HG03521 (cell line): ENCODE measurements at regions not wholly inside any gene's neighbourhood (a gene's known extent, or its start where the extent isn't known, plus 50 kb on each side); places are given as distances from the start of the nearest gene placed in this dataset.
"Not testable (repeated sequence)": the region's sequence is repeated elsewhere in the genome, so short reads cannot be mapped to it uniquely, and the experiment has no call there.

ENCODE experiments used
- ATAC-seq: cut with Tn5 transposase; IDR thresholded peaks from one replicate; pipeline ENCODE4 v1.9.1; 2021; ENCODE audit warnings: mild to moderate bottlenecking, moderate library complexity; ENCODE audit not compliant: unreplicated experiment

- no peak for ATAC-seq
Observed at GRCh38 chr5:89584339-89584956, 701.5 kb upstream of the MEF2C start.

- ATAC-seq = no peak
Observed at GRCh38 chr5:89583534-89583933, 700.5 kb upstream of the MEF2C start.

- ATAC-seq = no peak
Observed at GRCh38 chr5:89582768-89583339, 699.9 kb upstream of the MEF2C start.

DNA sequence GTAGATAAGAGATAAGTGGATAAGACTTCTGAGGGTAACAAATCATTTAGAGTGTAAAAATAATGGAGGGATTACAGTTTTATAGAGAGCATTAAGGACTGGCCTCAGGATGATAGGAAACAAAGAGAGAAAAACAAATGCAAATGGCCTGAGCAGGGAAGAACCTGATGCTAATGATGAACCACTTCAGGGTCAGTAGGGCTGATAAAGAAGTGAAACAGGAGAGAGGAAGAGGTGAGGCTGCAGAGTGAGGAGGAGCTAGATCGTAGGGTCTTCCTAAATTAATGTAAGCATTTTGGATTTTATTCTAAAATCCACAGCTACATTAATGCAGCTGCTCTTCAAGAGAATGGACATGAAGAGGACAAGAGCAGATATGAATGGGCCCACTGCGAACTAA is 698.0 kb upstream of the MEF2C start:
- ATAC-seq = no peak

- no peak for ATAC-seq
Observed at GRCh38 chr5:89575319-89575718, 692.3 kb upstream of the MEF2C start.

DNA sequence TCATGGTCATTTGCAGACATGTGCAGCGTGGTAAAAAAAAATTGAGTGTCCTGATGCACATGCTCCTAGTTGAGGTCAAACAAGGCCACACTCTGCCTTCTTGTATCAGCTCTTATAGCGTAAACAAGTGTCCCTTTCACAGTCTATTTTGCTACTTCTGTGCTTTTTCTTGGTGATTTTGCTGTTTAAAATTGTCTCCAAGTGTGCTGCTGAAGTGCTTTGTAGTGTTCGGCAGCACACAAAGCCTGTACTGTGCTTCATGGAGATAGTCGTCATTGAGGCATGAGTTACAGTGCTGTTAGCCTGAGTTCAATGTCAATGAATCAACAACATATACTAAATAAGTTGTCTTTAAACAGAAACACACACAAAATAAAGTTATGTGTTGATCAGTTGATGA is 690.4 kb upstream of the MEF2C start:
- ATAC-seq = no peak

DNA sequence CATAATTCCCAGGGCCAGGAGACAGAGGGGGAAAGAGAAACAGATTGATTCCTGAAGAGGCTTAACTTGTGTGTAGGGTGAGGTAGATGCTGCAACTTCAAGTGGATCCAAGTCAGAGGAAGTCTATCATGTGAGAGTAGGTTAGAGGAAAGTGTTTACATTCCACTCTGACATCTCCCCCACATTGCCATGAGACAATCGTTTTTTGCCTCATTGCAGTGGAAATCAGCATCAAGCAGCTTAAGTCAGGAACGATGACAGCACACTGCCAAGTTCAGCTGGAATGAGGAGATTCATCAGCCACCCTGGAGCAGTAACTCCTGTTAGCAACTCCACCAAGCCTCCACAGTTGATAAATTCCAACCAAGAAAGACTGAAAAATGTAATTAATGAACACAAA is 689.7 kb upstream of the MEF2C start:
- no peak for ATAC-seq

GRCh38 chr5:89570557-89570956 is 687.6 kb upstream of the MEF2C start:
- no peak for ATAC-seq

- no peak for ATAC-seq
Observed at GRCh38 chr5:89566340-89566739, 683.4 kb upstream of the MEF2C start.

- no peak for ATAC-seq
Observed at GRCh38 chr5:89560696-89561095, 677.7 kb upstream of the MEF2C start.

- ATAC-seq = no peak
Observed at GRCh38 chr5:89556215-89556913, 673.4 kb upstream of the MEF2C start.

- no peak for ATAC-seq
Observed at GRCh38 chr5:89546657-89547056, 663.7 kb upstream of the MEF2C start.

GRCh38 chr5:89545626-89546025 is 662.6 kb upstream of the MEF2C start:
- no peak for ATAC-seq

DNA sequence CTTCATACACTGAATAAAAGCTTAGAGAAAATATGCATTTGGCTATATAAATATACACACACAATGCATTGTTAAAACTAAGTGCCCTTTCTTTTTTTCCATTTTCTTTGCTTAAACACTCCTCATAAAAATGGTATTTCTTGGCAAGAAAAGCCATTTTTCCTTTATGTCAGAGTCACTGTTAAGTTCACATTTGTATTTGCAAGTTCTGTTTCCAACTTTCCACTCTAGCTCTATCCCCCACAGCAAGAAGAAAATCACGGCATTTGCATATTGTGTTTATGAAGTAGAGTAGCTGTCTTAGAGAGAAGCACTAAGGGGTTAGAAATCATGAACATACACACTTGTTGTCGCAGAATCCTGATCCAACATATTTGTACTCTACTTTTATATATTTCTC is 662.1 kb upstream of the MEF2C start:
- no peak for ATAC-seq

DNA sequence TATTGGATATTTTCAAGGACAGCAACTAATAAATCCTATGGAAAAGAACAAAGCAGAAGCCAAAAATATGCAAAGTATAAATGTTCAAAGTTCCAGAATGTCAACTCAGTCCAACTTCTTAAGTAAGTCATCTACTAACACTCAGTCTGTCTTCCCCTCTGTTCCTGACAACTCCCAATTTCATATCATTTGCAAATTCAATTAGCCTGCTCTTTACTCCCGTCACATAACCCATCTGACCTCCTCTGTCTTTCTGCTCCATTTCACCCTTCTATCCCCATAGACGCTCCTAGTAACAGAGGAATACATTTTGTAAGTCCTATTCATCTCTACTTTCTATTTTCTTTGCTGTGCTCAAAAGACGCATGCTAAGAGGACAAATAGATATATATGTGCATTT is 659.8 kb upstream of the MEF2C start:
- ATAC-seq = no peak

GRCh38 chr5:89537800-89538199 is 654.8 kb upstream of the MEF2C start:
- ATAC-seq = no peak

- ATAC-seq = no peak
Observed at GRCh38 chr5:89536020-89536419, 653.0 kb upstream of the MEF2C start.

DNA sequence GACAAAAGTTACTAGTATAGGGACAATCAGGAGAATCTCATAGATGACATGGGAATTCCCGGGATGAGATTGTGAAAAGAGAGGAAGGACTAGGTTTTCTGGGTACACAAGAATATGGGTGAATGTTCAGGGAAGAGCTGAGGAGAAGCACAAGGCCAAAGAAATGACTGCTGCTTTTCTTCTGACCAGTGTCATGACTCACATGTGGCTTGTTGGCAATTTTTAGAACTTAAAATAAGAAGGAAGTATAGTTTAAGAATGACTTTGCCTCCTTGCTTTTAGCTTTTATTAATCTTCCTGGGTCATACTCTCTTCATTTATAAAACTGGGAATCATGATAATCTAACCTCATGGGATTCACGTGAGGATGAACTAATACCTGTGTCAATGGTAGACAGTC is 652.4 kb upstream of the MEF2C start:
- ATAC-seq = no peak

DNA sequence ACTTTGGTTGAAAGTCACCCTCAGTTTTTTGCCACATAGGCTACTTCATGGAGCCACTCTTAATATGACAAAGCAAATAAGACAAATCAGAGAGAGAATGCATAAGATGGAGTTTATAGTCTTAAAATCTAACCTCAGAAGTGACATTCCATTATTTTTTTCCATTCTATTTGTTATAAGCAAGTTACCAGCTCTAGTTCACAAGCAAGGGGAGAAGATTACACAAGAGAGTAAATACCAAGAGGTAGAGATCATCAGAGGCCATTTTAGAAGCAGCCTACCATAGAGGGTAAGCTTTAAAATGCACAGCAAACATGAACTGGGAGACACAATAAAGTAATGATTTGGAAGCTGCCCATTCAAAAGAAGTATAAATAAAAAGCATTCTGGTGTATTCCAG is 651.3 kb upstream of the MEF2C start:
- ATAC-seq = no peak

DNA sequence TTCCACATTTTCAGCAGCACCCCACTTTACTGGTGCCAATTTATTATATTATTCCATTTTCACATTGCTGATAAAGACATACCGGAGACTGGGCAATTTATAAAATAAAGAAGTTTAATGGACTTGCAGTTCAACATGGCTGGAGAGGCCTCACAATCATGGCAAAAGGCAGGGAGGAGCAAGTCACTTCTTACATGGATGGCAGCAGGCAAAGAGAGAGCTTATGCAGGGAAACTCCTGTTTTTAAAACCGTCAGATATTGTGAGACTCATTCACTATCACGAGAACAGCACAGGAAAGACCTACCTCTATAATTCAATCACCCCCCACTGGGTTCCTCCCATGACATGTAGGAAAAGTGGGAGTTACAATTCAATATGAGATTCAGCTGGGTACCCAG is 641.8 kb upstream of the MEF2C start:
- ATAC-seq = no peak

GRCh38 chr5:89523867-89524266 is 640.9 kb upstream of the MEF2C start:
- not testable (repeated sequence) for ATAC-seq

DNA sequence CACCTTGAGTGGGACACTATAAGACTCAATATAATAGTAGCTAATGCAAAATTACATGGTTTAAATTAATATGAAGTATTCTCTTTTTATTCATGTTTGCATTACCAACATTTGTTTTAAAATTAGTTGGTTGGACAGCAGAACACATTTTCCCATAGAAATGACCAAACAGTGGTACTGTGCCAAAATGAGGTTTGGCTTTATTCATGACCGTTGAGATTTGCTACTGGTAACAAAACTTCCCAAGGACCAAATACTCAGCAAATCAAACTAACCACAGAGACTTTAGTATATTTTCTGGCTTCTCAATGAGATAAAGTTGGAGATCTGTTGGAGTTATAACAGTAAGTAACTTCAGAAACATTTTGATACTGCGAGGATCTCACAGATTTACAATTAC is 637.8 kb upstream of the MEF2C start:
- no peak for ATAC-seq
